Left ventricle myocardium superior (tissue), 1 donor: ENCODE measurements at regions not wholly inside any gene's neighbourhood (a gene's known extent, or its start where the extent isn't known, plus 50 kb on each side); places are given as distances from the start of the nearest gene placed in this dataset. TPM values are rescaled to one million over a fixed set of nuclear protein-coding genes. Genes with fewer than 3 reads are reported as not detected.

Experiments used
- microRNA-seq: library from miRNA; unstranded; fragments of <30 nt; microRNA quantifications from one replicate; pipeline ENCODE4 v1.2.0, GENCODE V29; 2020; ENCODE audit warnings: borderline number of aligned reads
- donor health status: DM: no; HTN: yes; CAD: no; lungs with severe emphysema.

Small RNAs in the stretch of these regions (microRNA-seq; reads per million reads assigned to microRNA genes)
- not detected for gene MIR6760
